NCI-H1092 (cell line): ENCODE measurements at regions not wholly inside any gene's neighbourhood (a gene's known extent, or its start where the extent isn't known, plus 50 kb on each side); places are given as distances from the start of the nearest gene placed in this dataset.
"Not testable (repeated sequence)": the region's sequence is repeated elsewhere in the genome, so short reads cannot be mapped to it uniquely, and the experiment has no call there.

Source experiments
- DNase-seq: peaks from one replicate; lab custom pipeline; 2025; lab: John Stamatoyannopoulos, UW

DNA sequence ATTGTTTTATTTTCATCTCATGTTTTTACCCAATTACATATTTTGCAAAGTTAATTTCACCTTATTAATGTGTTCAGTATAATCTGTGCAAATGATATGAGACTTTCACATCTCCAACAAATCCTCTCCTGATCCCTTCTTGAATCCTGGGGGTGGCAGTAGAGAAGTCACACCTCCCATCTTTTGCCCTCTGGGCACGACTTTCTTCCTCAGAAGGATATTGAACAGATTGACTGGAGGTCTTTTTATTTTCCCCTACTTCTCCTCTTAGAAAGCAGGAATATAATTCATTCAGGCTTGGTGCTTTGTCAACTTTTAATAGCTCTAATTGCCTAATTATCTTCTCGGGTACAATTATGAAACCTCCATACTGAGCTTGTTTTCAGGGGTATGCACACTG lies 1037.1 kb upstream of the NUDT12 start:
- no peak for DNase-seq

DNA sequence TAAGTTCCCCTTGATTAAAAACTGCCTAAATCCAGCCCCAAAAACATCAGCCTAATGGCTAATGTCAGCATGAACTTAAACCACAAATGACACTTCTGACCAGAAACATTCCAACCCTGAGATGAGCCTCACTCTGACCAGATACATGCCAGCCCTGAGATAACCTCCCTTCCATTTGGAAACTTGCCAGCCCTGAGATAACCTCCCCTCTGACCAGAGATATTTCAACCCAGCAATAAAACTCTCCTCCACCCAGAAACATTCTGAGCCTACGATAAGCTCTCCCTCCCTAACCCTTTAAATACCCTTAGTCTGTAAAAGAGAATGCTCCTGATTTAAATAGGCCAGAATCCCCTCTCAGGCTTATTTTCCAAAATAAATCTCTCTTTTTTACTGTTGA lies 1035.7 kb upstream of the NUDT12 start:
- no peak for DNase-seq

GRCh38 chr5:104594850-104595249 lies 1032.3 kb upstream of the NUDT12 start:
- DNase-seq = no peak

- DNase-seq = no peak
Measured at GRCh38 chr5:104576677-104577076, 1014.1 kb upstream of the NUDT12 start.

DNA sequence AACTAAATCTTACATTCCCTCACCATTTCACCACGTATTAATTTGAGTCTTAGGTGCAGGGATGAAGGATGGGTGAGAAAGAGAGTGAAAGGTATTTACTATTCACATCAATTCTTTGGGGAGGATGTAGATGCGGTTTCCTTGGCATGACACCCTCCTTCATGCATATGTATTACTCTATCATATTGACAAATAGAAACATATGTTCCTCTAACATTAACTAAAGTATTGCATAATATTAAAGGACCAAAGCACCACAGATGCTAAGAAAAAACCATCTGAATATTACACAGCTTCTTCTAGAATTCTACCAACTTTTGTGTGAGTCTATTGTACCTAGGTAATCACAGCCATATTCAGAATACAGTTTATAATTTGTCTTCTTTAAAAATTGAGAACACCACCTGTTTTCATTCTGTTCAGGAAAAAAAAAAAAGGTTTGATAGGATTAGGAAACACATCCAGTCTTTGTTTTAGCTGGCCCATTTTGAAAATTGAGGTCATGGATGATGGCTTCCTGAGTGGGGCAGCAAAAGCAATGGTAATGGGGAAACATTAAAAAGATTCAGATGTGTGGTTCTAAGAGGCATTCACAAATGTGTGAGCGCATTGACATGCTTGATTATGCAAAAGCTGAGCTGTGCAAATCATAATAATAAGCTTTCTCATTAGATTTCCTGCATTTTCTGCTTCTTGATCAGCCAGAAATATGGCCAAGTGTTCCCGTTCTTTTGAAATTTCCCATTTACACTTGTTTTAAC lies 1011.5 kb upstream of the NUDT12 start:
- no peak for DNase-seq

- no peak for DNase-seq
Measured at GRCh38 chr5:104569621-104570020, 1007.0 kb upstream of the NUDT12 start.

- peak; percentile 38 for DNase-seq
Measured at GRCh38 chr5:104564530-104564929, 1001.9 kb upstream of the NUDT12 start.

DNA sequence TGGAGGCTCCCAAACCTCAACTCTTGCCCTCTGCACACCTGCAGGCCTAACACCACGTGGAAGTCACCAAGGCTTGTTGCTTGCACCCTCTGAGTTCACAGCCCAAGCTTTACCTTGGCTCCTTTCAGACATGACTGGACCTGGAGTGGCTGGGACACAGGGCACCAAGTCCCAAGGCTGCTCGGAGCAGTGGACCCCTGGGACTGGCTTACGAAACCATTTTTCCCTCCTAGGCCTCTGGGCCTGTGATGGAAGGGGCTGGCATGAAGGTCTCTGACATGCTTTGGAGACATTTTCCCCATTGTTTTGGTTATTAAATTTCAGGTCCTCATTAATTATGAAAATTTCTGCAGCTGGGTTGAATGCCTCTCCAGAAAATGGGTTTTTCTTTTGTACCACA lies 994.4 kb upstream of the NUDT12 start:
- DNase-seq = no peak

GRCh38 chr5:104551628-104552027 lies 989.0 kb upstream of the NUDT12 start:
- no peak for DNase-seq

DNA sequence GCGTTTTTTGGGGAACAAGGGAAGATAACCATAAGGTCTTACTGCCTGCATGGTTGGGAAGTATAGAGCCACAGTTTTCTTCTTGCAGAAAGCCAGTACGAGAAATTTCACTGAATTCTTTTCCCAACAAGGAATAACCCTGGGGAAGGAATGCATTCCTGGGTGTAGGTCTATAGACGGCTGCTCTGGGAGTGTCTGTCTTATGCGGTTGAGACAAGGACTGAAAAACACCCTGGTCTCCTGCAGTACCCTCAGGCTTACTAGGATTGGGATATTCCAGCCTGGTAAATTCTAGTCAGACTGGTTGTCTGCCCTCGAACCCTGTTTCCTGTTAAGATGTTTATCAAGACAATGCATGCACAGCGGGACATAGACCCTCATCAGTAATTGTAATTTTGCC lies 984.3 kb upstream of the NUDT12 start:
- not testable (repeated sequence) for DNase-seq

DNA sequence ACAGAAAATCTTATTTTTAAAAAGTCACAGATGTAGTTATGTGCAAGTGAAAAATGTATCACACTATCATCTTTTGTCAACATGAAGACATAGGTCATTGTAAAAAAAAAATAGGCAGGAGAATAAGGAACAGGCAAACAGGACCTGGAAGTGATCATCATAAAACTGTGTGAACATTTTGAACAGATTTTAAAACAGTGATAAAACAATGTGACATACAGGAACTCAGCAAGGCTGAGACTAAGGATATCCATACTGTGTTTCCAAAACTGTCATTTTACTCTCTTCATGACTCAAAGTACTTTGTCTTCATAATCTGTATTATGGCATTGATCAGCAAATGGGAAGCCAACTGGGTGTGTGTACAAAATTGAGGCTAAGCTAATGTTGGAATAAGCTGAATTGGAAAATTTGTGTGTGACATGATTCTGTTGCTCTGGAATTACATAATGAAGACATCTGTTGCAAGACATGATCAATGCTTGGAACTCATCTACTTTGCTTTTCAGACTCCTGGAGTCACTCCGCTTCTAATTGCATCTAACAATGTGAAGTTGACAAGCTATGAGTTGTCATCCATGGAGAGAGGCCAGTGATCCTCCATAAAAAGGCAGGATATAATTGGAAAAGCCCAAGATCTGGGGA lies 978.7 kb upstream of the NUDT12 start:
- no peak for DNase-seq

GRCh38 chr5:104540448-104540847 lies 977.9 kb upstream of the NUDT12 start:
- no peak for DNase-seq

DNA sequence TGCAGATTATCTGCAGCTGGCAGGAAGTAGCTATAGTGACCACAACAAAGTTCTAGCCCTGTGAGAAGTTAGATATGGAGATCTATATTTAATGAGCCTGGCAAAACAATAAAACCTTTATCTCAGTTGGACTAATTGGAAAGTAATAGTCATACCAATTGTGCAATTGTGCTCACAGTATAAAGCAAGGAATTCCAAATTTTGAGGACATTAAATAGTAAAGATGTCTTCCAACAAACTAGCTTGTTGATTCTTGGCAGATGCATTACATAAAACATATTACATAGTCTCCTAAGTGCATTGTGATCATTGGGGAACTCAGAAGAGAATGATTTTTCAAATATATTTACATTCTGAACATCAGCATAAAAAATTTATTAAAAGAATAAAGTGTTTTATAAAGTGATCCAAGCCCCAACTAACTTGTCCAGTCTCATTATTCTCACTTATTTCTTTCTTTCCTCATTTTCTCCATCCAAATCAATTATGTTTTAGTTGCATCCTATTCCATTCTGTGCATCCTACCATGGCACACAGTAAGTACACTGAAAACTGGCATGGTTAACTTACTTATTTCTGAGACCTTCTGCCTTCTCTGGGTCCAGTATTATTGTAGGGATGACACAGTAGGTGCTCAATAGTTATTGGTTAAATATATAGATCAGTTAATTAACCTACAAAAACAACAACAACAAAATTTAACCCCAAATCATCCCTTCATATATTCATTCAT lies 977.2 kb upstream of the NUDT12 start:
- no peak for DNase-seq

DNA sequence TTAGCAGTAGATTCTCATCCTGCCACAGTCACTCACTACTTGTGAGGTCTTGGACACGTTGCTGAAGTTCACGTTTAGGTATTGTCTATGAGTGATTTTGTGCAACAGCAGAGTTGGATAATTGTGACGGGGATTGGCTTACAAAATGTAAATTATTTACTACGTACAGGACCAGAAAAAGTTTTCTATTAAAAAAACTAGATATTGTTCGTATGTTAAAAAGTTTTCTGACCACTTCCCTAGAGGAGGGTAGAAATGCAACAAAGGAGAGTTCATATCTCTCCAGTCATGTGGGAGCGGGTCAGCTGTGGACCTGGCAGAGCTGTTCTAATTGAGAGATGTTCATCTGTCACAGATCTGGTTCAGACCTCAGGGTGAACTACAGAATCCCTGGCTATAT lies 976.1 kb upstream of the NUDT12 start:
- DNase-seq = no peak

- no peak for DNase-seq
Measured at GRCh38 chr5:104533498-104533897, 970.9 kb upstream of the NUDT12 start.

DNA sequence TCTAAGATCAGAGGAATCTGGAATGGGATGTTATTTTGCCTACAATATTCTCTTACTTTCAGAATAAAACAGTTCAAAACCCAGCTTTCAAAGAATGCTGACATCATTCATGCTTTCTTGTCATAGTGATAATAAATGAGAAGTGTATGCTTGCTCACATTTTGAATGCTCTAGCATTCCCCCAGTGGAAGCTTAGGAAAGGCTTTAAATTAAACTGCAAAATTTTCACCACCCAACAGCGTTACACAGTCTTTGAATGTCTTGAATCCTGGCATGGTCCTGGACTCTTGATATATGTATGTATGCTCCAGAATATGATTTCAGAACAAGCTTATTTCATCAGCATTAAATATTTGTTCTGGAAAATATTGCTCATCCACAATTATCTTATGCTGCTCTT lies 964.3 kb upstream of the NUDT12 start:
- DNase-seq = no peak

DNA sequence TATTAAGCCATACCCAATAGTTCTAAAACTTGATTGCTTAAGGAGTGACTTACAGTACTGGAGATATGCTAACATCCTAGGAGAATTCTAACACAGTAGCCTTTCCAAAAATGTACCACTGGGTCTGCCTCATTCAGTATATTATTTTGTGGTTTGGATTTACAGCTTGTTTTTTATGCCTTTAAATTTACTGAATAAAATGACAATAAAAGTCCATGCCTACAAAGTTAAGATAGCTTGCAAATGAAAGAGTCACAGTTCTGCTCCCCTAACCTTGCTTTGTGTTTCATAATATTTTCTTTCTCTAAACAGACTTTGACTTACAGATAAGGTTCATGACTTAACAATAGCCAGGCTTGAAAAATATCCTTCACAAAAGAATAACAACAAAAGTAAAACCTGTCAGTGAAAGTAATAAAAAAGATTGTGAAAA lies 951.1 kb upstream of the NUDT12 start:
- DNase-seq = no peak

- no peak for DNase-seq
Measured at GRCh38 chr5:104513121-104513602, 950.6 kb upstream of the NUDT12 start.

- DNase-seq = no peak
Measured at GRCh38 chr5:104512063-104512825, 949.7 kb upstream of the NUDT12 start.

DNA sequence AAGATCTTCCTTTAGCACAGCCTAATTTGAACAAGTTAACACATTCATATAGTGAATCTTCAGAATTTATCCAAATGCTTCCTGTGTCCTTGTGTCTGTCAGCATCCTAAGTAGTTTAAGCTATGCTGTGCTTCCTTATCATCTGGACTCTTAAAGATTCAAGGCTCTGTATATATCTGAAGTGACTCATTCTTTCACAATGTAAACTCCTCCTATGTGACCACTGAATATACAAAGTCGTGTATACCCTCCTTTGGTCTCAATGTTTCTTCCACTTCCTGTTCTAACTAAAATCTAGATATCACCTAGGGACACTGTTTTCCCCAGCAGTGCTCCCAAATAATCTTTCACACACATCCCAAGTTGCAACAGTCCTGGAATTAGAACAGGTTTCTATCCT lies 935.7 kb upstream of the NUDT12 start:
- DNase-seq = no peak

GRCh38 chr5:104494083-104494482 lies 931.5 kb upstream of the NUDT12 start:
- no peak for DNase-seq

- DNase-seq = no peak
Measured at GRCh38 chr5:104472811-104473210, 910.2 kb upstream of the NUDT12 start.
